ENCODE measurements at regions not wholly inside any gene's neighbourhood (a gene's known extent, or its start where the extent isn't known, plus 50 kb on each side); places are given as distances from the start of the nearest gene placed in this dataset.

DNA sequence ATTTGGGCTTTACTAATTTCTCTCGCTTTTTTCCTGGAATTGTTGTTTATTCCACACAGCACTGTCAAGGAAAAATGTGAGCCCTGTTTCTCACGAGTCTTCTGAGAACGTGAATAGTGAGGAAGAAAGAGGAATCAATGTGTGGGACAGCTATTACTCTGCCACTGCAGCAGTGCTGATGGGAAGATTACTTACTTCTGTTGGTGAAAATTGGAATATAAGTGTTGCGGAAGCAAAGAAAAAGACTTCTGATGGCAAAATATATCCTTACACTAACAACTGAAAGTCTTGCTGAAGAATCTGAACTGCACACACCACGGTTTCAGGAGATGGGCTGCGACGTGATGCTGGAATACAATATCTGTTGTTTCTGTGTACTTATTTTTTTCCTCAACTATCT is 884.2 kb downstream of the AACS start:
- H3K36me3 ChIP-seq (ENCODE audit: control insufficient read depth, insufficient read depth, low read length), result no peaks in the 10 kb centered on the region
- H3K27ac ChIP-seq (ENCODE audit: insufficient read depth, low read length, poor library complexity, severe bottlenecking), result no peak overlapping the region
- no peaks in the 10 kb centered on the region for H3K27me3 ChIP-seq (replicated peaks; ENCODE audit: control insufficient read depth, insufficient read depth, low read length, poor library complexity, severe bottlenecking)
- DNase-seq, result no peak
- H3K4me3 ChIP-seq (ENCODE audit: insufficient read depth, low read depth, low read length, poor library complexity, severe bottlenecking), result no peak overlapping the region
- H3K9me3 ChIP-seq (ENCODE audit: control insufficient read depth, low read length), result no peaks in the 10 kb centered on the region
- no peaks in the 10 kb centered on the region for H3K4me1 ChIP-seq (ENCODE audit: control insufficient read depth, insufficient read depth, low read length, poor library complexity, severe bottlenecking)

DNA sequence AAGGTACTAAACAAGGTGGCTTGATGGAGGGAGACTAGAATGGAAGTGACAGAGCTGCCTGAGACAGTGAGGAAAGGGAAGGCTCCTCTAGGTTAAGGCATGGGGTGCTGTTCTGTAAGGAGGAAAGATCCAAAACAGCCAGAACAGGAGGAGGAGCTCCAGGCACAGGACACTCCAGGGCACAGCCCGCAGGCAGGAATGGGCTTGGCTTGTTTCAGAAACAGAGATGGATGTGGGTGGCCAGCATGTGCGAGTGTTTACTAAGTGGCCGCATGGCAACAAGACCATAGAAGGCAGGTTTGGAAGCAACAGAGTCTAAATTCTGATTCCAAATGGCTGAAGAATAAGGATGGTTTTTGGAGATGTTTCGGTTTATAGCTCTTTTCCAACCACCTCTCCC is 889.1 kb downstream of the AACS start:
- Histone ChIP-seq H3K27me3 (replicated peaks; ENCODE audit: control insufficient read depth, insufficient read depth, low read length, poor library complexity, severe bottlenecking) (no peaks in the 10 kb centered on the region), H3K9me3 (ENCODE audit: control insufficient read depth, low read length) (no peaks in the 10 kb centered on the region), H3K27ac (ENCODE audit: insufficient read depth, low read length, poor library complexity, severe bottlenecking) (no peak overlapping the region), H3K4me3 (ENCODE audit: insufficient read depth, low read depth, low read length, poor library complexity, severe bottlenecking) (no peak overlapping the region), H3K36me3 (ENCODE audit: control insufficient read depth, insufficient read depth, low read length) (no peaks in the 10 kb centered on the region), H3K4me1 (ENCODE audit: control insufficient read depth, insufficient read depth, low read length, poor library complexity, severe bottlenecking) (no peaks in the 10 kb centered on the region)
- no peak for DNase-seq

- Histone ChIP-seq H3K27ac (ENCODE audit: insufficient read depth, low read length, poor library complexity, severe bottlenecking) (no peak overlapping the region), H3K9me3 (ENCODE audit: control insufficient read depth, low read length) (no peaks in the 10 kb centered on the region), H3K4me1 (ENCODE audit: control insufficient read depth, insufficient read depth, low read length, poor library complexity, severe bottlenecking) (no peaks in the 10 kb centered on the region), H3K27me3 (replicated peaks; ENCODE audit: control insufficient read depth, insufficient read depth, low read length, poor library complexity, severe bottlenecking) (no peaks in the 10 kb centered on the region), H3K4me3 (ENCODE audit: insufficient read depth, low read depth, low read length, poor library complexity, severe bottlenecking) (no peak overlapping the region), H3K36me3 (ENCODE audit: control insufficient read depth, insufficient read depth, low read length) (no peaks in the 10 kb centered on the region)
- DNase-seq, result no peak
These were observed 891.0 kb downstream of the AACS start for GRCh38 chr12:125956186-125956585.

DNA sequence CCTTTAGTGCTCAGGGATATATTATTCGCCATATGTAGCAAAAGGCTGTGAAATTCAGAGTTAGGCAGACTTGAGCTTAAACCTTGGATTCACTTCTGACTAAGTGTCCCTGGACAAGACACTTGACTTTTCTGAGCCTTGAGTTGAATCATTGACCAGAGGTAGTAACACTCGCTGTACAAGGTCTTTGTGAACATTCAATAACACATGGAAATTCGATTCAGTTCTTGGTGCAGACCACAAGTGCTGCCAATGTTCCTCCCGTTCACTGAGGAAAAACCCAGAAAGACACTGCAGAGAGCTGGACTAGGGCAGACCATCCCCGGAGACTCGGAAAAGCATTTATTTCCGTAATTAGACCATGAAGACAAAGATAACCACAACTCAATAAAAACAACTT is 901.4 kb downstream of the AACS start:
- Histone ChIP-seq H3K4me3 (ENCODE audit: insufficient read depth, low read depth, low read length, poor library complexity, severe bottlenecking) (no peak overlapping the region), H3K27me3 (replicated peaks; ENCODE audit: control insufficient read depth, insufficient read depth, low read length, poor library complexity, severe bottlenecking) (no peaks in the 10 kb centered on the region), H3K27ac (ENCODE audit: insufficient read depth, low read length, poor library complexity, severe bottlenecking) (no peak overlapping the region), H3K36me3 (ENCODE audit: control insufficient read depth, insufficient read depth, low read length) (no peaks in the 10 kb centered on the region), H3K4me1 (ENCODE audit: control insufficient read depth, insufficient read depth, low read length, poor library complexity, severe bottlenecking) (no peaks in the 10 kb centered on the region), H3K9me3 (ENCODE audit: control insufficient read depth, low read length) (no peaks in the 10 kb centered on the region)
- DNase-seq, result no peak

DNA sequence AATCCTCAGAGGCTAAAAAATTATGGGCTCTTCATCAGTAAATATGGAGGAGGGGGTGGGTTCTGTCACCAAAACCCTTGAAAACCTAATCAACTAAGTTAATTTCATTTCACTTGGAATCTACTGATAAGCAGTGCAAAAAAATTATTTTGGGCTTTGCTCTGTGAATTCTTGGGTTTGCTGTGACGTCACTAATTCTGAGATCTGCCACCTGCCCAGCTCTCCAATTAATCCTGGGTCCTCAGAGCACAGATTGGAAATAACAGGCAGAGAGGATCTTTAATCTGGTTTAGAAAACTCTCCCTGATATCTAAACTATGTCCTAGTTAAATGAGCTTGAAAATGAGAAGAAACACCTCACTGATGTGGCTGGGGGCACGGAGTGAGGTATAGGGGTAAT is 903.2 kb downstream of the AACS start:
- no peak overlapping the region for H3K27ac ChIP-seq (ENCODE audit: insufficient read depth, low read length, poor library complexity, severe bottlenecking)
- no peak for DNase-seq
- H3K9me3 ChIP-seq (ENCODE audit: control insufficient read depth, low read length), result no peaks in the 10 kb centered on the region
- no peak overlapping the region for H3K4me3 ChIP-seq (ENCODE audit: insufficient read depth, low read depth, low read length, poor library complexity, severe bottlenecking)
- no peaks in the 10 kb centered on the region for H3K4me1 ChIP-seq (ENCODE audit: control insufficient read depth, insufficient read depth, low read length, poor library complexity, severe bottlenecking)
- no peaks in the 10 kb centered on the region for H3K27me3 ChIP-seq (replicated peaks; ENCODE audit: control insufficient read depth, insufficient read depth, low read length, poor library complexity, severe bottlenecking)
- H3K36me3 ChIP-seq (ENCODE audit: control insufficient read depth, insufficient read depth, low read length), result no peaks in the 10 kb centered on the region

DNA sequence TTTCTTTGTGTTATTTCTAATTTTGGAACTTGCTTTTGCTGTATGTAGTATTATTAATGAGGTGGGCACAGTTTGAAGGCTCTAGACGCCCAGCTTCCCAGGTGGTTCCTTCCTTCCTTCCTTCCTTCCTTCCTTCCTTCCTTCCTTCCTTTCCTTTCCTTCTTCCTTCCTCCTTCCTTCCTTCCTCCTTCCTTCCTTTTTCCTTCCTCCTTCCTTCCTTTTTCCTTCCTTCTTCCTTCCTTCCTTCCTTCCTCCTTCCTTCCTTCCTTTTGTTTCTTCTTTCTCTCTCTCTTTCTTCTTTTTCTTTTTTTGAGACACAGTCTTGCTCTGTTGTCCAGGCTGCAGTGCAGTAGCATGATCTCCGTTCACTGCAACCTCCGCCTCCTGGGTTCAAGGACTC is 906.7 kb downstream of the AACS start:
- Histone ChIP-seq H3K36me3 (ENCODE audit: control insufficient read depth, insufficient read depth, low read length) (no peaks in the 10 kb centered on the region), H3K4me1 (ENCODE audit: control insufficient read depth, insufficient read depth, low read length, poor library complexity, severe bottlenecking) (no peaks in the 10 kb centered on the region), H3K27me3 (replicated peaks; ENCODE audit: control insufficient read depth, insufficient read depth, low read length, poor library complexity, severe bottlenecking) (no peaks in the 10 kb centered on the region), H3K4me3 (ENCODE audit: insufficient read depth, low read depth, low read length, poor library complexity, severe bottlenecking) (no peak overlapping the region), H3K27ac (ENCODE audit: insufficient read depth, low read length, poor library complexity, severe bottlenecking) (no peak overlapping the region), H3K9me3 (ENCODE audit: control insufficient read depth, low read length) (no peaks in the 10 kb centered on the region)
- no peak for DNase-seq

- Histone ChIP-seq H3K9me3 (ENCODE audit: control insufficient read depth, low read length) (no peaks in the 10 kb centered on the region), H3K27me3 (replicated peaks; ENCODE audit: control insufficient read depth, insufficient read depth, low read length, poor library complexity, severe bottlenecking) (no peaks in the 10 kb centered on the region), H3K36me3 (ENCODE audit: control insufficient read depth, insufficient read depth, low read length) (no peaks in the 10 kb centered on the region), H3K27ac (ENCODE audit: insufficient read depth, low read length, poor library complexity, severe bottlenecking) (no peak overlapping the region), H3K4me3 (ENCODE audit: insufficient read depth, low read depth, low read length, poor library complexity, severe bottlenecking) (no peak overlapping the region), H3K4me1 (ENCODE audit: control insufficient read depth, insufficient read depth, low read length, poor library complexity, severe bottlenecking) (no peaks in the 10 kb centered on the region)
- DNase-seq, result no peak
These were observed 913.1 kb downstream of the AACS start for GRCh38 chr12:125978286-125978685.

GRCh38 chr12:125981610-125982253 is 916.5 kb downstream of the AACS start:
- peaks cover 7% of the 10 kb centered on the region for H3K27me3 ChIP-seq (replicated peaks; ENCODE audit: control insufficient read depth, insufficient read depth, low read length, poor library complexity, severe bottlenecking)
- DNase-seq, result no peak
- no peaks in the 10 kb centered on the region for H3K36me3 ChIP-seq (ENCODE audit: control insufficient read depth, insufficient read depth, low read length)
- H3K4me3 ChIP-seq (ENCODE audit: insufficient read depth, low read depth, low read length, poor library complexity, severe bottlenecking), result no peak overlapping the region
- H3K27ac ChIP-seq (ENCODE audit: insufficient read depth, low read length, poor library complexity, severe bottlenecking), result no peak overlapping the region
- no peaks in the 10 kb centered on the region for H3K4me1 ChIP-seq (ENCODE audit: control insufficient read depth, insufficient read depth, low read length, poor library complexity, severe bottlenecking)
- no peaks in the 10 kb centered on the region for H3K9me3 ChIP-seq (ENCODE audit: control insufficient read depth, low read length)

GRCh38 chr12:125983094-125983783 is 918.0 kb downstream of the AACS start:
- no peak for DNase-seq
- Histone ChIP-seq H3K27ac (ENCODE audit: insufficient read depth, low read length, poor library complexity, severe bottlenecking) (no peak overlapping the region), H3K9me3 (ENCODE audit: control insufficient read depth, low read length) (no peaks in the 10 kb centered on the region), H3K4me3 (ENCODE audit: insufficient read depth, low read depth, low read length, poor library complexity, severe bottlenecking) (no peak overlapping the region), H3K27me3 (replicated peaks; ENCODE audit: control insufficient read depth, insufficient read depth, low read length, poor library complexity, severe bottlenecking) (peaks cover 7% of the 10 kb centered on the region), H3K36me3 (ENCODE audit: control insufficient read depth, insufficient read depth, low read length) (no peaks in the 10 kb centered on the region), H3K4me1 (ENCODE audit: control insufficient read depth, insufficient read depth, low read length, poor library complexity, severe bottlenecking) (no peaks in the 10 kb centered on the region)

DNA sequence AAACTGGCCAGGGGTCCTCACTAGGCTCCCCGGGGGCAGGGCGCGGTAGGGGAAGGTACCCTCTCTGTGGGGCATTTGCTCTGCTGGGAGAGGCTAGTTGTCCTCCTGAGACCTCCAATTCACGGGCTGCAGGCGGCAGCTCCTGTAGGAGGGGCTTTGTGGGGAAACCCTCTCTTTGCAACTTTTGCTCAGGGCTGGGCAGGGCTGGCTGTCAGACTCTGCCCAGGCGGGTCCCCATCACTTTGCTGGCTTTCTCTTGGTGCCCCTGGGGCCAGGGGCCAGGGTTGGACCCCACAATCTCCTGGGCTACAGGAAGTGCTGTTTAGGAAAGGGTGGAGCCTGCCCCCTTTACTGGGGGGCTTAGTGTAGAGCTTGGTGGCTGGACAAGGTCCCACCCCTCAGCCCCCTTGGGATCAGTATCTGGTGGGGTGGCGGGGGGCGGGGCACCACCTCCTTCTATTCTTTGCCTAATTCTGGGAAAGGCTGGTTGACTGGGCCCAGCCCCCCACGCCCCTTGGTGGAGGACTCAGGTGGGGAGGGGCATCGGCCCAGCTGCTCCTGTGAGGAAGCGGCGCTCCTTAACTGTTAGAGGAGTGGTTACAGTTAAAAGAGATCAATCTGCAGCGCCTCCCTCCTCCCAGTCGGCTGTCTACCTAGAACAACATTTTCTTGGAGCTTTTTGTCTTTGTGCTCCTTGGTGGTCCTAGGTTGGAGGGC is 918.7 kb downstream of the AACS start:
- no peaks in the 10 kb centered on the region for H3K36me3 ChIP-seq (ENCODE audit: control insufficient read depth, insufficient read depth, low read length)
- DNase-seq, result no peak
- H3K4me3 ChIP-seq (ENCODE audit: insufficient read depth, low read depth, low read length, poor library complexity, severe bottlenecking), result no peak overlapping the region
- H3K4me1 ChIP-seq (ENCODE audit: control insufficient read depth, insufficient read depth, low read length, poor library complexity, severe bottlenecking), result no peaks in the 10 kb centered on the region
- H3K27me3 ChIP-seq (replicated peaks; ENCODE audit: control insufficient read depth, insufficient read depth, low read length, poor library complexity, severe bottlenecking), result peaks cover 7% of the 10 kb centered on the region
- H3K9me3 ChIP-seq (ENCODE audit: control insufficient read depth, low read length), result no peaks in the 10 kb centered on the region
- no peak overlapping the region for H3K27ac ChIP-seq (ENCODE audit: insufficient read depth, low read length, poor library complexity, severe bottlenecking)

All from effector memory CD4-positive, alpha-beta T cell (primary cell).